Upper lobe of left lung (tissue), 6 donors: ENCODE measurements at regions not wholly inside any gene's neighbourhood (a gene's known extent, or its start where the extent isn't known, plus 50 kb on each side); places are given as distances from the start of the nearest gene placed in this dataset.

Experiments used
- ATAC-seq, 2 donors: fragments of 200-7000 bp; cut with Tn5 transposase; one replicate each; pipeline ENCODE4 v1.9.1; 2022; ENCODE audit warnings: mild to moderate bottlenecking in 2 of 2, moderate library complexity in 2 of 2; ENCODE audit not compliant: low FRiP score in 2 of 2
- DNase-seq, 2 donors: peaks; one replicate each; pipeline ENCODE4 v3.0.0-alpha.2; 2019 to 2020
- H3K27ac ChIP-seq, 4 donors: fragments of 200-600 bp; sonication (generic); one replicate each; pipeline ENCODE4 v1.5.1; 2016 to 2019
- H3K27me3 ChIP-seq, 4 donors: fragments of 200-600 bp; sonication (generic); one replicate each; pipeline ENCODE4 v1.5.1; 2017 to 2019
- H3K36me3 ChIP-seq, 4 donors: fragments of 200-600 bp; sonication (generic); one replicate each; pipeline ENCODE4 v1.5.1; 2016 to 2019
- H3K4me1 ChIP-seq, 4 donors: fragments of 200-600 bp; sonication (generic); one replicate each; pipeline ENCODE4 v1.5.1; 2018 to 2019
- H3K4me3 ChIP-seq, 4 donors: fragments of 200-600 bp; sonication (generic); one replicate each; pipeline ENCODE4 v1.5.1; 2017 to 2019; ENCODE audit warnings: mild to moderate bottlenecking in 2 of 4, moderate library complexity in 1 of 4
- H3K9me3 ChIP-seq, 4 donors: fragments of 200-600 bp; sonication (generic); one replicate each; pipeline ENCODE4 v1.5.1; 2018 to 2019
- EP300 ChIP-seq, 4 donors: sonication (generic); formaldehyde crosslinking; IDR thresholded peaks; one replicate each; pipeline ENCODE4 v1.5.1; 2017; ENCODE audit warnings: antibody characterized with exemption in 4 of 4, control low read depth in 2 of 4
- POLR2A ChIP-seq, 4 donors: fragments of 450-650 bp; IDR thresholded peaks; one replicate each; pipeline ENCODE4 v1.5.1; 2016 to 2017; ENCODE audit warnings: antibody characterized with exemption in 4 of 4, mild to moderate bottlenecking in 2 of 4
- POLR2AphosphoS5 ChIP-seq, 2 donors: sonication (generic); formaldehyde crosslinking; IDR thresholded peaks; one replicate each; pipeline ENCODE4 v1.5.1; 2017; ENCODE audit warnings: antibody characterized with exemption in 2 of 2
- WGBS, 2 donors: methylation state at CpG; one replicate each; pipeline ENCODE4 v1.1.5; 2017 to 2018; 5-methylcytosine and 5-hydroxymethylcytosine counted together
- TF ChIP-seq, protein P1 (sequence below), 6 experiments: fragments of 450-650 bp in 4 of 6; fragments of 200-600 bp in 2 of 6; sonication (generic) in 2 of 6; IDR thresholded peaks; one replicate each; pipeline ENCODE4 v1.5.1; 2016 to 2019; ENCODE audit warnings: antibody characterized with exemption in 6 of 6
- donor health status: DM: no; HTN: no; CAD: no; lungs with moderate emphysema.
- donor health status: DM: no; HTN: yes; CAD: no; lungs with severe emphysema.

- Histone ChIP-seq H3K27ac (no peak overlapping the region), H3K36me3 (no peaks in the 10 kb centered on the region), H3K4me1 (no peaks in the 10 kb centered on the region), H3K9me3 (no peaks in the 10 kb centered on the region), H3K4me3 (no peak overlapping the region), H3K27me3 (no peaks in the 10 kb centered on the region)
- ATAC-seq, result no peak
- no peak for DNase-seq
- TF ChIP-seq, protein P1, sequence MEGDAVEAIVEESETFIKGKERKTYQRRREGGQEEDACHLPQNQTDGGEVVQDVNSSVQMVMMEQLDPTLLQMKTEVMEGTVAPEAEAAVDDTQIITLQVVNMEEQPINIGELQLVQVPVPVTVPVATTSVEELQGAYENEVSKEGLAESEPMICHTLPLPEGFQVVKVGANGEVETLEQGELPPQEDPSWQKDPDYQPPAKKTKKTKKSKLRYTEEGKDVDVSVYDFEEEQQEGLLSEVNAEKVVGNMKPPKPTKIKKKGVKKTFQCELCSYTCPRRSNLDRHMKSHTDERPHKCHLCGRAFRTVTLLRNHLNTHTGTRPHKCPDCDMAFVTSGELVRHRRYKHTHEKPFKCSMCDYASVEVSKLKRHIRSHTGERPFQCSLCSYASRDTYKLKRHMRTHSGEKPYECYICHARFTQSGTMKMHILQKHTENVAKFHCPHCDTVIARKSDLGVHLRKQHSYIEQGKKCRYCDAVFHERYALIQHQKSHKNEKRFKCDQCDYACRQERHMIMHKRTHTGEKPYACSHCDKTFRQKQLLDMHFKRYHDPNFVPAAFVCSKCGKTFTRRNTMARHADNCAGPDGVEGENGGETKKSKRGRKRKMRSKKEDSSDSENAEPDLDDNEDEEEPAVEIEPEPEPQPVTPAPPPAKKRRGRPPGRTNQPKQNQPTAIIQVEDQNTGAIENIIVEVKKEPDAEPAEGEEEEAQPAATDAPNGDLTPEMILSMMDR (IDR thresholded peaks at IDR 0.05), result no peak
- no peak for TF ChIP-seq POLR2A (IDR thresholded peaks at IDR 0.05)
- no peak for TF ChIP-seq POLR2AphosphoS5 (IDR thresholded peaks at IDR 0.05)
- WGBS, 2 donors, result 87 to 89% methylated on average over 1 of the region's 1 CpG
Observed at GRCh38 chr1:223471566-223471965, 78.4 kb downstream of the CCDC185 start.

DNA sequence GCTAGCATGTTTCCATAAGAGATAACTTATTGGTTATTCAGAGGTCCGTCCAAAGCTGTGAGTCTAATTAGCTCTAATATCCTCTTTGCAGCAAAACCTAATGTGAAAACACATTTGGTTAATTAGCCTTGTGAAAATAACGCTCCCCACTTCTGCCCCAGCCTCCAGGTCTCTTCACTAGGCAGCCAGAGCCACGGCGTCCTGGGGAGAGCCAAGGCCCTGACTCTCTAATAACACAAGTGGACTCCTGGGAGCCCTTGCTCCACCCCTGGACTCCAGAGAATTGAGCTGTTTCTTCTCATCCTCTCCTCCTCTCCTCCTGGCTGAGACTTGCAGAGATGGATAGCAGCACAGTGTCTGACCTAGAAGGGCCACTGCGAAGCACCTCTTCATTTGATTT is 78.8 kb downstream of the CCDC185 start:
- Histone ChIP-seq H3K9me3 (no peaks in the 10 kb centered on the region), H3K36me3 (no peaks in the 10 kb centered on the region), H3K27ac (no peak overlapping the region), H3K27me3 (no peaks in the 10 kb centered on the region), H3K4me3 (no peak overlapping the region), H3K4me1 (no peaks in the 10 kb centered on the region)
- TF ChIP-seq POLR2AphosphoS5 (IDR thresholded peaks at IDR 0.05), result no peak
- TF ChIP-seq, protein P1 (IDR thresholded peaks at IDR 0.05), result no peak
- TF ChIP-seq POLR2A (IDR thresholded peaks at IDR 0.05), result no peak
- TF ChIP-seq EP300 (IDR thresholded peaks at IDR 0.05), result no peak
- DNase-seq (no peak), ATAC-seq (no peak)
- 90 to 91% methylated on average over 5 of the region's 5 CpGs for WGBS, 2 donors

GRCh38 chr1:223473601-223474344 is 80.6 kb downstream of the CCDC185 start:
- Histone ChIP-seq H3K4me3 (no peak overlapping the region), H3K27me3 (no peaks in the 10 kb centered on the region), H3K9me3 (no peaks in the 10 kb centered on the region), H3K4me1 (no peaks in the 10 kb centered on the region), H3K27ac (no peak overlapping the region), H3K36me3 (no peaks in the 10 kb centered on the region)
- 82 to 83% methylated on average over 4 of the region's 4 CpGs for WGBS, 2 donors
- ATAC-seq (no peak), DNase-seq (no peak)
- TF ChIP-seq EP300 (IDR thresholded peaks at IDR 0.05) (no peak), POLR2A (IDR thresholded peaks at IDR 0.05) (no peak), POLR2AphosphoS5 (IDR thresholded peaks at IDR 0.05) (no peak)
- TF ChIP-seq, protein P1 (IDR thresholded peaks at IDR 0.05), result no peak

DNA sequence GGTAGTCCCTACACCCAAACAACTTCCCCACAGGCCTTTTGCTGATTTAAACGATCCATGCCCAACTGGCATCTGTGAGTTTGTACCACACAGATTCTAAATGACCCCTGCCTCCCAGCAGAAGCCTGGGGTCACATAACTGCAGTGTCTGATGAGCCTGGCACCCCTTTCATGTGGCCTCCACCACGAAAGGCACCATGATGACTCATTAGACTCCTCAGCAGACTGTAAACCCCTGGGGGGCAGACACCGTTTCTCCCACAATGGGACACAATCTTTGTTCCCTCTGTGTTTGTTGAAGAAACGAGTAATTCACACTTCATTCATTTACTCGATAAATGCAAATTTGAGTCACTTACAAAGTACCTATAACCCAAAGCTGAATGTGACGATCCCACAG is 81.6 kb downstream of the CCDC185 start:
- Histone ChIP-seq H3K4me1 (peaks cover 0 to 4% (median under 1%) of the 10 kb centered on the region in 4 donors), H3K9me3 (no peaks in the 10 kb centered on the region), H3K36me3 (no peaks in the 10 kb centered on the region), H3K27ac (no peak overlapping the region), H3K4me3 (no peak overlapping the region), H3K27me3 (no peaks in the 10 kb centered on the region)
- WGBS, 2 donors, result 81 to 82% methylated on average over 5 to 6 of the region's 6 CpGs
- TF ChIP-seq EP300 (IDR thresholded peaks at IDR 0.05), result no peak
- no peak for TF ChIP-seq POLR2A (IDR thresholded peaks at IDR 0.05)
- TF ChIP-seq, protein P1 (IDR thresholded peaks at IDR 0.05), result no peak
- no peak for DNase-seq
- ATAC-seq, result no peak

DNA sequence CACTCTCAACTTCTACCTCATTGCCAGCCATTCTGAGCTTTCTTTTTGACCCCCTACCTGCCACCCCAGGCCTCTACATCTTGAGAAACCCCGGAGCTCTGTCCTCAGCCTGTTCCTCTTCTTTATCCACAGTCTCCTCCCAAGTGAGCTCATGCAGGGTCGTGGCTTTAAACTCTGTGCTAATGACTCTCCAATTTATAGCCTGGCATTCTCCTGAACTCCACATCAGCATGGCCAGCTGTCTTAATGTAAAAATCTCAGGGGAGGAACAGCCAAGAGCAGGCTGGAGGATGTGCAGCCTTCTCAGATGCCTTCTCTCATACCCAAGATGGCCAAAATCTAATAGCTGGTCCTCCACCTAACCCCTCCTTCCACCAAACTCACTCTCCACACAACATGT is 84.2 kb downstream of the CCDC185 start:
- Histone ChIP-seq H3K27me3 (no peaks in the 10 kb centered on the region), H3K36me3 (no peaks in the 10 kb centered on the region), H3K27ac (no peak overlapping the region), H3K4me1 (peaks cover 0 to 13% (median 7%) of the 10 kb centered on the region in 4 donors), H3K9me3 (no peaks in the 10 kb centered on the region), H3K4me3 (no peak overlapping the region)
- WGBS, 2 donors, result 51 to 53% methylated on average over 2 of the region's 2 CpGs
- TF ChIP-seq EP300 (IDR thresholded peaks at IDR 0.05) (no peak), POLR2AphosphoS5 (IDR thresholded peaks at IDR 0.05) (no peak), POLR2A (IDR thresholded peaks at IDR 0.05) (no peak)
- TF ChIP-seq, protein P1 (IDR thresholded peaks at IDR 0.05), result no peak
- DNase-seq (no peak), ATAC-seq (no peak)
